GM19240 (cell line): ENCODE measurements at regions not wholly inside any gene's neighbourhood (a gene's known extent, or its start where the extent isn't known, plus 50 kb on each side); places are given as distances from the start of the nearest gene placed in this dataset.

Experiments used
- DNase-seq: peaks from one replicate; pipeline ENCODE4 v3.0.0; 2011; ENCODE audit warnings: low spot score; ENCODE audit not compliant: insufficient read length

GRCh38 chr12:65596514-65597091 lies 227.7 kb upstream of the HMGA2 start:
- no peak for DNase-seq

- DNase-seq = no peak
Measured at GRCh38 chr12:65597527-65597926, 226.8 kb upstream of the HMGA2 start.

- DNase-seq = no peak
Measured at GRCh38 chr12:65598688-65599087, 225.6 kb upstream of the HMGA2 start.

- DNase-seq = no peak
Measured at GRCh38 chr12:65602253-65602609, 222.1 kb upstream of the HMGA2 start.

DNA sequence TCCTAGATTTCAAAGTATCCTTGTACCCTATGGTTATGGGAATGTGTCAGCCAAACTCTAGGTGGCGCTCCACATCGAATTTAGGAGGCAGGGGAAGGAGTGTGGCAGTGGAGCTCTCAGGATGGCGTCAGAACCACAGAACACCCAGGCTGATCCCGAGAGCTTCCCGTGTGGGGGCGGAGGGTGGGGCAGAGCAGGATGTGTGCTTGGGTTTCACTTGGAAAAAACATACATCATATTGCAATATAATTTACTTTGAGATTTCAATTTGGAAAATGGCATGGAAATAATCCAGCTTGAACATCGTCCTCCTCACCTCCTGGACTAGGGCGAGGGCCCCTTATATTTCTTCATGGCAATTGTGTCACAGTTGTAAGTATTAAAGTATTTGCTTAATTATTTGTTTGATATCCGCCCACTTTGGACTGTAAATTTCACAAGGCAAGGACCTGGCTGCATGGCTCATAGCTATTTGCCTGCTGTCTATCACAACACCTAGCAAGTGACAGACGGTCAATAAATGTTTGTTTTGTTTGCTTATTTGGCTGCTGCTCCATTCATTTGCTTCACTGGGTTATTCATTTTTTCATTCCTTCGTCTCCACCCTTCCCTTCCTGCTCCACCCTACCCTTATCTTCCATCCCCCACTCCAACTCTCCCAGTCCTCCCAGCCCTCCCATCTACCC lies 221.5 kb upstream of the HMGA2 start:
- DNase-seq = peak; percentile 20

DNA sequence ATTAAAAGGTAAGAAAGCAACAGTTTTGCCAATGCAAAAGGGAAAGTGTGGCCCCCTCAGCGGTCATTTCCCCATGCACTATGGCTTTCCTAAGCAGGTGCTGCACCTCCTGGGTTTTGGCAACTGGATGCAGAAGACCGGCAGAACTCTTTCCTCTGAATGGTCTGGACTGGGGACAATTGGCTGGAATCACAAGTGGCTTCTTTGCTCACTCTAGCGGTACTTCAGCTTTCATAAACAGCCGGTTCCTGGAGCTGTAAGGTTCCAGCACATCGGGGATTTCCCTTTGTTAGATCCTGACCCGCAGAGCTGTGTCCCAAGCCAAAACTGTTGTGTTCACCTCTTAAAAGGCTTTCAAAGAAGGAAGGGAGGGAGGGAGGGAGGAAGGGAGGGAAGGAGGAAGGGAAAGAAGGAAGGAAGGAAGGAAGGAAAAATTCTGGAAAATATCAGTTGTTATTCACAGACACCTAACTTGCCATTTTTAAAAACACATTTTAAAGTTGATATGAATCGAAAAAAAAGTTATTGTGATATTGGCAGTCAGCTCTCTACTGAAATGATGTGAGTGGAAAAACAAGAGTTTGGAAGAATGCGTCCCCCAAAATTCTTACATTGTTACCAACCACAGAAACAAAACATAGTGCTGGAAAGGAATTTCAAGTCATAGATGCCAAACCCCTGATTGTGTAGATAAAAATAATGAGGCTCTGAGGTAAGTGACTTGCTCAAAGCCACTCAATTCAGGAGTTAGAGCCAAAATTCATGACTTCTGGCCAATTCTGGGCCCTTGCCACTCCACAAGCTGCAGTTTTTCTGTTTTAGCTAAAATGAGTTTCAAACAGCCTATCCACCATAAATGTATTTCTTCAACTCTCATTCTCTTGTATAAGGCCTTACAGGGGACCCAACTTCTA lies 220.6 kb upstream of the HMGA2 start:
- no peak for DNase-seq

DNA sequence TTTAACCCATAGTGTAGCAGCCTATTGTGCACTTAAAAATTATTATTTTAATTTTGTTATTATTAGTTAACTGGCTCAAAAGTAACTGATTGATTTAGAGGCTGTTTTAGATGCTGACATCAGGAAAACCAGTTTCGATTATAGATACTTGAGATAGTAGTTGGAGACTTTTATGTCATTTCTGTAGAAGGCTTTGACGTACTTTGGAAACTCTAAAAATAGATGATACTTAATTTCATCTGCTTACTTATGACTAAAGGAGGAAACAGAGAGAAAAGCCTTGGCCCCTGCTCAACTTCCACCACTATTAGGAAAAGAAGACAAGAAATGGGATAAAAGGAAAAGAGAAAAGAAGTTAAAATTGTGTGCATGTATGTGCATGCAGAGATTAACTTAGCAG lies 219.3 kb upstream of the HMGA2 start:
- DNase-seq = no peak

DNA sequence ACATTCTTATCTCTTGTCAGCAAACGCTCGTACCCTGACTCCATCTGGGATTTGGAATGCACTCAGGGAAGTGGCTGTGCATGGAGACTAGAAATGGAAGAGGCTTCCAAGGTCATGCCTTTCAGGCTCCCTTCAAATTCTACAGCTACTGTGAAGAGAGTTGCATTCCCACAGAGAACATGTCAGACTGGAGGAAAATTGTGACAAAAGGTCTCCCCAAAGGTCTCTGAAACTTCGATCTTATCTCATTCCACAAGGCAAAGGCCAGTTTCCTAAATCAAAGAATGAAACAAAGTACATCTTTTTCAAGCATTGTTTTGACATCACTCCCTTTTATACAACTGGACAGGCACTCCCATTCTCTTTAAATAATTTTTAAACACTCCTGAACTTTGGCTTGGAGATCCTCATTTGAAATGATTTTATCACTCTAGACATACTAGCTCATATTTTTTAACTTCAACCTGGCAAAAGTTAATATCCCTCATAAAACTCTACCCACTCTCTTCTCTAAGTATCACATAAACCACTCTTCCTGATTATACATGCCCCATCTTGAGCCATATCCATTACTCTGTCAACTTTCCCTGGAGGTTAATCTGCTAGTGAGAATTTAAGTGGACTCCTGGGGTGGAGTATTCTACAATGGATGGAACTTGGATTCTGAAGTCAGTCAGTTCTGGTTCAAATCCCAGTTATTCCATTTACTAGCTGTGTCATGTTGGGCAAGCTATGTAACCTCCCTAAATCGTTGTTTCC lies 218.1 kb upstream of the HMGA2 start:
- DNase-seq = no peak

DNA sequence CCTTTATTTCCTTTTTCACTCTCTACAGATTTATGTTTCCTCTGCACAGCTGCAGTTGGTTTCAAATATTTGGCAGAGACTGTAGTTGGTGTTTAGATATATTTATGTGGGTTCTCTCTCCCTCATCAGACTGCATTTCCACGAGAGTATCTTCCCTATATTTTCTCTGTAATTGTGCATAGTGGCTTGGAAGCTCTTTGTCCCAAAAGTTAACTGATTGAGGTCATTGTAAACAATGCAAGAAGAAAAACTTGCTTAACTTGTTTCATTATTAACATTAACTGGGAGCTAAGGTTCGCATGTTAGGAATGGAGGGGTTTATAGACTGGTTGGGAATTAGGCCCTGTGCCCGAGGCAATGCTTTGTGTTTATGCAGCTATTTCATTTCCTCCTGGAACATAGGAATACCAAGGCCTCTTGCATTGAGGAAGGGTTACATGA lies 216.9 kb upstream of the HMGA2 start:
- no peak for DNase-seq

DNA sequence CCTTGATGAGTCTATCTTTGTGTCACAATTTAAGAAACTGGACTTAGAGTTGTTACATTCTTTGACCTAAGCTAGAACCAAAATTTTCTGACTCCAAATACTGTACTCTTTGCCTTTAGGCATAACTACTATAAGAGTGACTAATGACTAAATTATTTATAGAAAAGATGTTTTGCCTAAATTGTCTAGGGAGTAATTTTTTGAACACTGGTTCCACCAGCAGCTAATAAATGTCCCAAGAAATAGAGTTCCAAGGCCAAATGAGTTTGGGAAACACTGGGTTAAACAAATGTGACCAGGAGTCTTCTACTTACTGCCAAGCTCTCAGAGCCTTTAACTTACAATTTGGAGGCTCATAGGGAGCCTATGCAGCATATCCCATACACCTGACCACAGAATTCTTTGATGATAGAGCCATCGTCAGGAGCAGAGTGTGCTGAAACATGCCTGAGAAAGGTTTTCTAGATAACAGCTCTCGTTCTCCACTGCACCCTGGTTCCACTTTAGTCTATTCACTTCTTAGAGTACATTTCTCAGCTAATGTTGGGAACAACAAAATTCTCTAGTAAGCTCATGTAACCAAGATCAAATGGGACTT lies 215.9 kb upstream of the HMGA2 start:
- DNase-seq = no peak

DNA sequence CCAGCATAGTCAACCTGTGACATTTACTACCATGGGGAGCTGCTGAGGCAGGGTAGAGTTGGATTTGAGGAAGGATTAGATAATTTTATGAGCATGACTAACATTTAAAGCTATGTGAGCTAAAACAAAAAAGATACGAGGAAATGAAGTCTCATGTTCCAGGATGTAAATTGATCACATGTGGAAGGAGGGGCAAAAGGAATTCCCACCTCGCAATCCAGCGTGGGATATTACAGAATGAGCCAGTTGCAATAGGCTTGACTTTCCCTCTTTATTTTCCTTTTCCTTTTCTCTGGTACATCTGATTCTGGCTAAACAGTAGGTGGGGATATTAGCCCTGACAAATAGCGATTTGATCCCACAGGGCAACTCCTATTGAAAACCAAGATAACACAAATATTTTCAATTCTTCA lies 214.9 kb upstream of the HMGA2 start:
- DNase-seq = no peak

- no peak for DNase-seq
Measured at GRCh38 chr12:65611396-65611795, 212.9 kb upstream of the HMGA2 start.

DNA sequence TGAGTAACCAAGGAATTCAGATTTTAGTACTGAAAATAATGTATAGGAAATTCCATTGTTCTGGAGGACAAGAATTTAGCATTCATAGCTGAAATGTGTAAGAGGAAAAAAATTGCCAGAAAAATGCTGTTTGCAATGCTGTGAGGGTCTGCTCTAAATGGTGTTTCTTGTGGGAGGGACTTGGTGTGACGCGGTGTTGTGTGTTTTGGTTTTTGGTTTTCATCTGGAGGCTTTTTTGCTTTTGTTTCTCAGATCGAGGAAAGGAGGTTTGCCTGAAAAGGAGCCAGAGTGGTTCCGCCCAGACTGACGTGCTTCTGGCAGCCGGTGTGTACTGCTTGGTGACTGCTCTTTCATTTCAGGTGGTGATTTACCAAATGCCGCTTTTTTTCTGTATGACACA lies 211.8 kb upstream of the HMGA2 start:
- no peak for DNase-seq

DNA sequence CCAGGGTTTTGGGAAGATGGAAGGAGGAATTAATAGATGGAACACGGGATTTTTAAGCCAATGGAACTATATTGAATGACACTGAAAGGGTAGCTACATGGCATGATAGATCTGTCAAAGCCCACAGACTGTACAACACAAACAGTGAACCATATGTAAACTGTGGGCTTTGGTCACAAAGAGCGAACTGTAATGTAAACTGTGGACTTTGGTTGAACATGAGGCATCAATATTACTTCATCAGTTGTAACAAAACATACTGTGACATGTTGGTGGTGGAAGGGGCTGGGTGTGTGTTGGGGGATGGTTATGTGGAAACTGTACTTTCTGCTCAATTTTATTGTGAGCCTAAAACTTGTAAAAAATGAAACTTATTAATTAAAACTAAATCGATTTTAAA lies 210.6 kb upstream of the HMGA2 start:
- no peak for DNase-seq

- no peak for DNase-seq
Measured at GRCh38 chr12:65614259-65614889, 209.9 kb upstream of the HMGA2 start.

GRCh38 chr12:65615118-65615517 lies 209.2 kb upstream of the HMGA2 start:
- DNase-seq = no peak

DNA sequence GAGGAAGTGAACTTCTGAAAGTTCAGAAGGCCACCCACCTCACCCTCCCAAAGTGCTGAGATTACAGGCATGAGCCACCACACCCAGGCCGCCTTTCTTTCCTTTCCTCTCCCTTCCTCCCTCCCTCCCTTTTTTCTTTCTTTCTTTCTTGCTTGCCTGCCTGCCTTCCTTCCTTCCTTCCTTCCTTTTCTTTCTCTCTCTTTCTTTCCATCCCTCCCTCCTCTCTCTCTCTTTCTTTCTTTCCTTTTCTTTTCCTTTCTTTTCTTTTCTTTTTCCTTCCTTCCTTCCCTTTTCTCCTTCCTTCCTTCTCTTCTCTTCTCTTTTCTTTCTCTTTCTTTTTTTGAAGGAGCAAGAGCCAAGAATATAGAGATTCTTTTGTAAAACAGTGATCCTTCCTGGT lies 208.3 kb upstream of the HMGA2 start:
- no peak for DNase-seq

DNA sequence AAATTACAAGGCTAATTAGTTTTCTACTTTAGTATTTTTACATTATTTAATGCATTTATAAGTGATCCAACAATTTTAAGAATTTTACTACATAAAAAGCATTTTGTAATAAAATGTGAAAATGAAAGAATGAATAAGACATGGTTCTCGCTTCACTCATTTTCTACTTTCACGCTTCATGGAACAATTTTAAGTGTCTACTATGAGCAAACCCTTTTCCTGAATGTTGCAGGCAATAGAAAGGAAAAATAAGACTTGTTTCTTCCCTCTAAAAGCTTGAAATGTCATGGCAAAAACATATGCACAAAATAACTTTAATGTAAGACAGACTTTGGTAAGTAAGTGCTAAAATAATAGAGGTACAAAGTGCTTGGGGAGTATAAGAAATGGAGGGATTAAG lies 205.7 kb upstream of the HMGA2 start:
- DNase-seq = no peak

DNA sequence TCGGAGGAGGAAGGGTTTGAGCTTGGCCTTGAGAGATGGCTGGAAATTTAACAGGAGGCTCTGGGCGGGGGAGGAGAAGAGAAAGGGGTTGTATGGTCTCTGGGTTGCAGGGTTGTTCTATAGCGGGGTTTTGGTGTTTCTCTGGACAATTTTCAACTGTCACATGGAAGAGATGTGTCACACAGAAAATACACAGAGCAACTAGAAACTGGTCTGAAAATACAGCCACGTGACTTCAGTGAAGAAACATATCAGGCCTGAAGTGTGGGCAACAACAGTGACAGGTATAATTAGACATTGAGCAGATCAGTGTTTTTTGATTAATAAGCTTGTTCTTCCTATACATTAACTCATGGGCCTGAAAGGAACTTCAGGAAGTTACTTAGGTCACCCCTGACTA lies 205.3 kb upstream of the HMGA2 start:
- DNase-seq = no peak

GRCh38 chr12:65620046-65620445 lies 204.2 kb upstream of the HMGA2 start:
- DNase-seq = no peak

- DNase-seq = no peak
Measured at GRCh38 chr12:65622056-65622455, 202.2 kb upstream of the HMGA2 start.
